HepG2 (cell line): ENCODE measurements at regions not wholly inside any gene's neighbourhood (a gene's known extent, or its start where the extent isn't known, plus 50 kb on each side); places are given as distances from the start of the nearest gene placed in this dataset.
A peak's percentile ranks its signal among the peaks of the same experiment; 100 is the strongest.

Source experiments
- ERF ChIP-seq: IDR thresholded peaks from 2 replicates; pipeline ENCODE4 v1.6.1; 2018; ENCODE audit warnings: missing biosample characterization, missing genetic modification reagents
- FOXC1 ChIP-seq: sonication (generic); formaldehyde crosslinking; IDR thresholded peaks from 2 replicates; pipeline ENCODE4 v1.8.0; 2022; ENCODE audit warnings: mild to moderate bottlenecking, missing genetic modification reagents, borderline replicate concordance
- FOXK2 ChIP-seq: fragments of 450-650 bp; IDR thresholded peaks from 2 replicates; pipeline ENCODE4 v1.6.1; 2016
- HHEX ChIP-seq: IDR thresholded peaks from 2 replicates; pipeline ENCODE4 v1.6.1; 2016; ENCODE audit warnings: control low read depth
- HNRNPK ChIP-seq: fragments of 200-400 bp; formaldehyde crosslinking; IDR thresholded peaks from 2 replicates; pipeline ENCODE4 v1.6.1; 2018; ENCODE audit warnings: low read length, low read depth, moderate library complexity, mild to moderate bottlenecking; ENCODE audit not compliant: poor library complexity, severe bottlenecking
- HNRNPL ChIP-seq: fragments of 200-400 bp; formaldehyde crosslinking; IDR thresholded peaks from 2 replicates; pipeline ENCODE4 v1.6.1; 2017; ENCODE audit warnings: mild to moderate bottlenecking, low read depth, low read length
- HOXA7 ChIP-seq: sonication (generic); formaldehyde crosslinking; IDR thresholded peaks from 2 replicates; pipeline ENCODE4 v1.8.1; 2022; ENCODE audit warnings: mild to moderate bottlenecking, missing genetic modification reagents, moderate library complexity
- ISX ChIP-seq: sonication (generic); formaldehyde crosslinking; conservative IDR thresholded peaks from 2 replicates; pipeline ENCODE4 v1.5.0; 2020; ENCODE audit warnings: missing genetic modification reagents
- KLF12 ChIP-seq: sonication (generic); formaldehyde crosslinking; IDR thresholded peaks from 2 replicates; pipeline ENCODE4 v1.4.0; 2020; ENCODE audit warnings: missing genetic modification reagents, borderline replicate concordance
- RAD21 ChIP-seq: fragments of 450-650 bp; formaldehyde crosslinking; IDR thresholded peaks from 2 replicates; pipeline ENCODE4 v1.5.0; 2020; ENCODE audit warnings: mild to moderate bottlenecking
- RARA ChIP-seq: IDR thresholded peaks from 2 replicates; pipeline ENCODE4 v1.6.1; 2016; ENCODE audit warnings: missing genetic modification reagents, missing compliant biosample characterization
- SMARCE1 ChIP-seq: fragments of 450-650 bp; IDR thresholded peaks from 2 replicates; pipeline ENCODE4 v1.6.1; 2017; ENCODE audit warnings: borderline replicate concordance
- SP5 ChIP-seq: IDR thresholded peaks from 2 replicates; pipeline ENCODE4 v1.6.1; 2016; ENCODE audit warnings: low read depth, borderline replicate concordance
- TAF1 ChIP-seq: sonication (generic); formaldehyde crosslinking; IDR thresholded peaks from 2 replicates; pipeline ENCODE4 v1.4.0; 2020; ENCODE audit warnings: missing genetic modification reagents
- TAF15 ChIP-seq: fragments of 200-400 bp; formaldehyde crosslinking; IDR thresholded peaks from one replicate; pipeline ENCODE4 v1.6.1; 2018; ENCODE audit warnings: mild to moderate bottlenecking, low read depth, low read length; ENCODE audit not compliant: poor library complexity, severe bottlenecking
- TCF7 ChIP-seq: sonication (generic); IDR thresholded peaks from 2 replicates; pipeline ENCODE4 v1.6.1; 2016; ENCODE audit warnings: antibody characterized with exemption, low read depth
- ZKSCAN1 ChIP-seq: fragments of 150-350 bp; IDR thresholded peaks from 2 replicates; pipeline ENCODE4 v1.6.1; 2014; ENCODE audit warnings: low read length
- ZNF430 ChIP-seq: sonication (generic); formaldehyde crosslinking; IDR thresholded peaks from 2 replicates; pipeline ENCODE4 v1.9.0; 2021; ENCODE audit warnings: mild to moderate bottlenecking, missing genetic modification reagents
- ZNF441 ChIP-seq: sonication (generic); formaldehyde crosslinking; IDR thresholded peaks from 2 replicates; pipeline ENCODE4 v1.7.0; 2021; ENCODE audit warnings: missing genetic modification reagents, borderline replicate concordance
- ZNF564 ChIP-seq: sonication (generic); formaldehyde crosslinking; IDR thresholded peaks from 2 replicates; pipeline ENCODE4 v1.8.1; 2023; ENCODE audit warnings: mild to moderate bottlenecking, missing genetic modification reagents
- ZNF614 ChIP-seq: IDR thresholded peaks from 2 replicates; pipeline ENCODE4 v1.6.1; 2018; ENCODE audit warnings: missing biosample characterization, missing genetic modification reagents, inconsistent platforms, borderline replicate concordance
- ZNF879 ChIP-seq: sonication (generic); formaldehyde crosslinking; IDR thresholded peaks from 2 replicates; pipeline ENCODE4 v1.8.1; 2023; ENCODE audit warnings: missing genetic modification reagents
- TF ChIP-seq, protein P1 (sequence below), 2 experiments: sonication (generic) in 1 of 2; formaldehyde crosslinking in 1 of 2; IDR thresholded peaks; 2 replicates each; pipeline versions ENCODE4 v1.5.1 to v1.6.1; 2011 to 2020; ENCODE audit warnings: borderline replicate concordance in 1 of 2, low read depth in 1 of 2, low read length in 1 of 2, mild to moderate bottlenecking in 1 of 2, missing genetic modification reagents in 1 of 2, moderate library complexity in 1 of 2
- TF ChIP-seq, protein P2 (sequence below): sonication (generic); formaldehyde crosslinking; IDR thresholded peaks from 2 replicates; pipeline ENCODE4 v1.5.1; 2020; ENCODE audit warnings: mild to moderate bottlenecking, missing genetic modification reagents, moderate library complexity
- TF ChIP-seq, protein P3 (sequence below): sonication (generic); formaldehyde crosslinking; IDR thresholded peaks from 2 replicates; pipeline ENCODE4 v1.9.0; 2021; ENCODE audit warnings: missing genetic modification reagents, borderline replicate concordance
- TF ChIP-seq, protein P4 (sequence below): conservative IDR thresholded peaks from 2 replicates; pipeline ENCODE4 v1.6.1; 2018; ENCODE audit warnings: missing genetic modification reagents

DNA sequence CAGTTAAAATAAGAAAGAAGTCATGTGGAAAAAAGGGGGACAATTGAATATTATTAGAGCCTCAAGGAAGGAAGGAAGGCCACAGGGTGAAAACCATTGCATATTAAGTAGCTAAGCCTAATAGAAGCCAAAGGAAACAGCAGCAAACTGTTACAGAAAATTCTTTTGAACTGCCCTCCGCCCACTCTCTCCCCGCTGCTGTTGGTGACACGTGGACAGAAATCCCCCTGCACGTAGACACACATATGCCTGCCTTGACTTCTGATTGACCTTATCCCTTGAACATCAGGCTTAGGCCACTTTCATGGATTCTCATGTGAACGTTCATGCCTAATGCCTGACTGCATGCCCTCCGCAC lies 229.1 kb downstream of the KCNRG start (continued):
- TF ChIP-seq, protein P1, sequence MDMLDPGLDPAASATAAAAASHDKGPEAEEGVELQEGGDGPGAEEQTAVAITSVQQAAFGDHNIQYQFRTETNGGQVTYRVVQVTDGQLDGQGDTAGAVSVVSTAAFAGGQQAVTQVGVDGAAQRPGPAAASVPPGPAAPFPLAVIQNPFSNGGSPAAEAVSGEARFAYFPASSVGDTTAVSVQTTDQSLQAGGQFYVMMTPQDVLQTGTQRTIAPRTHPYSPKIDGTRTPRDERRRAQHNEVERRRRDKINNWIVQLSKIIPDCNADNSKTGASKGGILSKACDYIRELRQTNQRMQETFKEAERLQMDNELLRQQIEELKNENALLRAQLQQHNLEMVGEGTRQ (IDR thresholded peaks at IDR 0.05; ENCODE audit: low read depth, low read length): no peak
- TF ChIP-seq, protein P1 (CRISPR knock-in tag; IDR thresholded peaks at IDR 0.05; ENCODE audit: borderline replicate concordance): peak; percentile 21; the same call in 1 of the 2 replicates
- TF ChIP-seq HOXA7 (CRISPR knock-in tag): no peak
- no peak for TF ChIP-seq HNRNPL
- TF ChIP-seq ZNF614: no peak
- TF ChIP-seq ERF: 0 out of 2 replicates have a peak, but pooled peaks have one; percentile 12
- no peak for TF ChIP-seq ZNF441 (CRISPR knock-in tag)
- no peak for TF ChIP-seq ISX (CRISPR knock-in tag)
- TF ChIP-seq, protein P2, sequence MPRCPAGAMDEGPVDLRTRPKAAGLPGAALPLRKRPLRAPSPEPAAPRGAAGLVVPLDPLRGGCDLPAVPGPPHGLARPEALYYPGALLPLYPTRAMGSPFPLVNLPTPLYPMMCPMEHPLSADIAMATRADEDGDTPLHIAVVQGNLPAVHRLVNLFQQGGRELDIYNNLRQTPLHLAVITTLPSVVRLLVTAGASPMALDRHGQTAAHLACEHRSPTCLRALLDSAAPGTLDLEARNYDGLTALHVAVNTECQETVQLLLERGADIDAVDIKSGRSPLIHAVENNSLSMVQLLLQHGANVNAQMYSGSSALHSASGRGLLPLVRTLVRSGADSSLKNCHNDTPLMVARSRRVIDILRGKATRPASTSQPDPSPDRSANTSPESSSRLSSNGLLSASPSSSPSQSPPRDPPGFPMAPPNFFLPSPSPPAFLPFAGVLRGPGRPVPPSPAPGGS (CRISPR knock-in tag): no peak
- peak; percentile 94 for TF ChIP-seq RARA (CRISPR knock-in tag)
- no peak for TF ChIP-seq HHEX (CRISPR knock-in tag)
- 0 out of 2 replicates have a peak, but pooled peaks have one; percentile 17 for TF ChIP-seq ZNF430 (CRISPR knock-in tag)
- TF ChIP-seq FOXK2: no peak
- no peak for TF ChIP-seq KLF12 (CRISPR knock-in tag)
- TF ChIP-seq HNRNPK: no peak
- TF ChIP-seq TAF15: no peak
- TF ChIP-seq SMARCE1: no peak
- TF ChIP-seq ZKSCAN1: no peak
- no peak for TF ChIP-seq TAF1 (CRISPR knock-in tag)
- TF ChIP-seq, protein P3, sequence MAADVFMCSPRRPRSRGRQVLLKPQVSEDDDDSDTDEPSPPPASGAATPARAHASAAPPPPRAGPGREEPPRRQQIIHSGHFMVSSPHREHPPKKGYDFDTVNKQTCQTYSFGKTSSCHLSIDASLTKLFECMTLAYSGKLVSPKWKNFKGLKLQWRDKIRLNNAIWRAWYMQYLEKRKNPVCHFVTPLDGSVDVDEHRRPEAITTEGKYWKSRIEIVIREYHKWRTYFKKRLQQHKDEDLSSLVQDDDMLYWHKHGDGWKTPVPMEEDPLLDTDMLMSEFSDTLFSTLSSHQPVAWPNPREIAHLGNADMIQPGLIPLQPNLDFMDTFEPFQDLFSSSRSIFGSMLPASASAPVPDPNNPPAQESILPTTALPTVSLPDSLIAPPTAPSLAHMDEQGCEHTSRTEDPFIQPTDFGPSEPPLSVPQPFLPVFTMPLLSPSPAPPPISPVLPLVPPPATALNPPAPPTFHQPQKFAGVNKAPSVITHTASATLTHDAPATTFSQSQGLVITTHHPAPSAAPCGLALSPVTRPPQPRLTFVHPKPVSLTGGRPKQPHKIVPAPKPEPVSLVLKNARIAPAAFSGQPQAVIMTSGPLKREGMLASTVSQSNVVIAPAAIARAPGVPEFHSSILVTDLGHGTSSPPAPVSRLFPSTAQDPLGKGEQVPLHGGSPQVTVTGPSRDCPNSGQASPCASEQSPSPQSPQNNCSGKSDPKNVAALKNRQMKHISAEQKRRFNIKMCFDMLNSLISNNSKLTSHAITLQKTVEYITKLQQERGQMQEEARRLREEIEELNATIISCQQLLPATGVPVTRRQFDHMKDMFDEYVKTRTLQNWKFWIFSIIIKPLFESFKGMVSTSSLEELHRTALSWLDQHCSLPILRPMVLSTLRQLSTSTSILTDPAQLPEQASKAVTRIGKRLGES: no peak
- TF ChIP-seq, protein P4, sequence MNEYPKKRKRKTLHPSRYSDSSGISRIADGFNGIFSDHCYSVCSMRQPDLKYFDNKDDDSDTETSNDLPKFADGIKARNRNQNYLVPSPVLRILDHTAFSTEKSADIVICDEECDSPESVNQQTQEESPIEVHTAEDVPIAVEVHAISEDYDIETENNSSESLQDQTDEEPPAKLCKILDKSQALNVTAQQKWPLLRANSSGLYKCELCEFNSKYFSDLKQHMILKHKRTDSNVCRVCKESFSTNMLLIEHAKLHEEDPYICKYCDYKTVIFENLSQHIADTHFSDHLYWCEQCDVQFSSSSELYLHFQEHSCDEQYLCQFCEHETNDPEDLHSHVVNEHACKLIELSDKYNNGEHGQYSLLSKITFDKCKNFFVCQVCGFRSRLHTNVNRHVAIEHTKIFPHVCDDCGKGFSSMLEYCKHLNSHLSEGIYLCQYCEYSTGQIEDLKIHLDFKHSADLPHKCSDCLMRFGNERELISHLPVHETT (CRISPR knock-in tag): no peak
- no peak for TF ChIP-seq ZNF879 (CRISPR knock-in tag)
- peak; percentile 59 for TF ChIP-seq SP5 (CRISPR knock-in tag)
- TF ChIP-seq FOXC1 (CRISPR knock-in tag): no peak
- no peak for TF ChIP-seq ZNF564
- TF ChIP-seq RAD21 (CRISPR knock-in tag): no peak
- peak; percentile 40; the same call in 1 of the 2 replicates for TF ChIP-seq TCF7
